Erythroblast (primary cell): ENCODE measurements at regions not wholly inside any gene's neighbourhood (a gene's known extent, or its start where the extent isn't known, plus 50 kb on each side); places are given as distances from the start of the nearest gene placed in this dataset.

ENCODE experiments used
- GATA1 ChIP-seq: IDR thresholded peaks from 2 replicates; pipeline ENCODE4 v1.6.1; 2011; ENCODE audit warnings: low read depth, mild to moderate bottlenecking, control low read depth, low read length, moderate library complexity
- POLR2A ChIP-seq: IDR thresholded peaks from 2 replicates; pipeline ENCODE4 v1.6.1; 2011; ENCODE audit warnings: mild to moderate bottlenecking, low read length

DNA sequence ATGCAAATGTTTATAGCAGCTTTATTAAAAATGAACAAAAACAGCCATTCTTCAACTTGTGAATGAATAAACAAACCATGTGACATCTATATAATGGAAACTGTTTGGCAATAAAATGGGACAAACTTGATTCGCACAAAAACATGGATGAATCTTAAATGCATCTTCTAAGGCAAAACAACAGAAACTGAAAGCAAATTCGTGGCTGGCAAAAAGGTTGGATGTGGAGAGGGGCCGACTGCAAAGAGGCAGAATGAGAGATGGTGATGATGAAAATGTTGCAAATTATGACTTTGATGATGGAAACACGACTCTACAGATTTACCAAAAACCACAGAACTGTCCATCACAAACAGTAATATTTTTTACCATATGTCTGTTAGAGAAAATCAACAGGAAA lies 327.0 kb upstream of the NR5A2 start:
- TF ChIP-seq POLR2A (no peak), GATA1 (no peak)
